Adipocyte (in vitro differentiated cells): ENCODE measurements at regions not wholly inside any gene's neighbourhood (a gene's known extent, or its start where the extent isn't known, plus 50 kb on each side); places are given as distances from the start of the nearest gene placed in this dataset.

Experiments
- DNase-seq: peaks from one replicate; pipeline ENCODE4 v3.0.0-alpha.2; 2015; ENCODE audit warnings: low read depth
- H3K27me3 ChIP-seq: replicated peaks from 2 replicates; pipeline ENCODE4 v1.7.0; 2013; ENCODE audit warnings: mild to moderate bottlenecking, low read length, moderate library complexity; ENCODE audit not compliant: control insufficient read depth, insufficient read depth
- H3K36me3 ChIP-seq: 2 replicates; pipeline ENCODE4 v1.7.0; 2013; ENCODE audit warnings: low read length, mild to moderate bottlenecking, moderate library complexity; ENCODE audit not compliant: control insufficient read depth, insufficient read depth, severe bottlenecking
- H3K4me1 ChIP-seq: 2 replicates; pipeline ENCODE4 v1.7.0; 2013; ENCODE audit warnings: mild to moderate bottlenecking, low read length, moderate library complexity; ENCODE audit not compliant: control insufficient read depth, insufficient read depth
- H3K4me3 ChIP-seq: 2 replicates; pipeline ENCODE4 v1.7.0; 2013; ENCODE audit warnings: mild to moderate bottlenecking, low read length, moderate library complexity
- H3K9ac ChIP-seq: 2 replicates; pipeline ENCODE4 v1.7.0; 2013; ENCODE audit warnings: mild to moderate bottlenecking, low read length, moderate library complexity
- H3K9me3 ChIP-seq: 2 replicates; pipeline ENCODE4 v1.7.0; 2013; ENCODE audit warnings: mild to moderate bottlenecking, low read length, moderate library complexity; ENCODE audit not compliant: control insufficient read depth

DNA sequence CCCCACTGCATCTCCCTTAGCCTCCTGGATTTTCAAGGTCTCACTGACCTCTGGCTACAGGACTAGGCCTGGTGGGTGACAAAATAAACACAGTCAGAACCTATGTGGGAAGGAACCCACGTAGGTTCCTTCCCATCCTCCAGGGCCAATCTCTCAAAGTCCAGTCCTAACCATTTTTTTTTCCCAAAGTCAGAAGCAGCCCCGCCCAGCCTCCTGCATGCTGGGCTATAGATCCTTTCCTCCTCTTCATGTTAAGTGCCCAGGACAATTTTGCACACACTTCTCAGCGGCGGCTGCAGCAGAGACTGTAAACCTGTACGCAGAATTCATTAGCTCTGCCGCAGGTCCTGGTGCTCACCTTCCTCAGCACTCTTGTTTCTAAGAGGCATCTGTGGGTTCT is 285.8 kb downstream of the NPIPA8 start:
- no peak overlapping the region for H3K4me3 ChIP-seq
- H3K9me3 ChIP-seq: no peaks in the 10 kb centered on the region
- no peak for DNase-seq
- no peaks in the 10 kb centered on the region for H3K4me1 ChIP-seq
- no peaks in the 10 kb centered on the region for H3K36me3 ChIP-seq
- no peak overlapping the region for H3K9ac ChIP-seq
- H3K27me3 ChIP-seq: no peaks in the 10 kb centered on the region

DNA sequence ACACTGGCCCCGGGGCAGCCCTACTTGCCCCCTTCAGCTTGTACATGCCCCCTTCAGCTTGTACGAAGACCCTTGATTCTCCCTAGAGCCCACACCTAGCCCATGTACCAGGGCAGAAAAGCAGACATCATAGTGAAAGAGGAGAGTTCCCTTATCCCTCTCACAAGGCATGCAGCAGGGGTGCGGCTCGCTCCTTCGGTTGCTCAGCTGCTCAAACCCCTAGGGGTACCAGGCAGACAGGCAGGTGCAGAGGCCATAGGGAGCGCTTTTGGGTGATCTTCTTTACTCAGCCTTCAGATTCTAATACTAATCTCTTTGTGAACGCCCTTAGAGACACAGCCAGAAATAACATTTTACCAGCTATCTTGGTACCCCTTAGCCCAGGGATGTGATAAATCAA is 286.3 kb downstream of the NPIPA8 start:
- no peaks in the 10 kb centered on the region for H3K27me3 ChIP-seq
- DNase-seq: no peak

GRCh38 chr16:18049547-18050133 is 286.9 kb downstream of the NPIPA8 start:
- H3K4me3 ChIP-seq: no peak overlapping the region
- H3K9ac ChIP-seq: no peak overlapping the region
- H3K36me3 ChIP-seq: no peaks in the 10 kb centered on the region
- H3K27me3 ChIP-seq: no peaks in the 10 kb centered on the region
- no peaks in the 10 kb centered on the region for H3K4me1 ChIP-seq
- no peaks in the 10 kb centered on the region for H3K9me3 ChIP-seq
- DNase-seq: no peak

More for the DNA sequence above, 286.3 kb downstream of the NPIPA8 start:
- Histone ChIP-seq H3K4me3 (no peak overlapping the region), H3K9me3 (no peaks in the 10 kb centered on the region), H3K36me3 (no peaks in the 10 kb centered on the region), H3K9ac (no peak overlapping the region), H3K4me1 (no peaks in the 10 kb centered on the region)

- Histone ChIP-seq H3K27me3 (no peaks in the 10 kb centered on the region), H3K4me1 (no peaks in the 10 kb centered on the region), H3K9me3 (no peaks in the 10 kb centered on the region), H3K4me3 (no peak overlapping the region), H3K36me3 (no peaks in the 10 kb centered on the region), H3K9ac (no peak overlapping the region)
- no peak for DNase-seq
Observed at GRCh38 chr16:18048853-18049546, 287.5 kb downstream of the NPIPA8 start.

GRCh38 chr16:18047761-18048160 is 288.8 kb downstream of the NPIPA8 start:
- H3K36me3 ChIP-seq: no peaks in the 10 kb centered on the region
- H3K4me3 ChIP-seq: no peak overlapping the region
- DNase-seq: no peak
- no peaks in the 10 kb centered on the region for H3K9me3 ChIP-seq
- no peaks in the 10 kb centered on the region for H3K4me1 ChIP-seq
- H3K9ac ChIP-seq: no peak overlapping the region
- H3K27me3 ChIP-seq: no peaks in the 10 kb centered on the region

DNA sequence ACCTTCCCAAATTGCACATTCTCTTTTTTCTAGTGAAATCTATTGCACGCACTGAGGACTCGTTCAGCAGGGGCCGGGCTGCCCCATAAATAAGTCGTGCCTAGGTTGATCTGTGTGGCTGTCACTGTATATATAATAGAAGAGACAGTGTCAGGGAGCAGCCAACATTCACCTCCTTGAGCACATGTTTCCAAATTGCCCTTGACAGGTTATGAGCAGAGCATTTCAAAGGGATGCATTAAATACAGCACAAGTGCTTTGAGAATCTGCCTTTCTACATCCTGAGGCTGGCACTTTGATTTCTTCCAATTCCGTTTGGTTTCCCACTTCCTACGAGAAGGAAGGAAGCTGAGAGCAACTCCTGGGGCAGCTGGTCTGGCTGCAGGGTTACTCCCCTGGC is 291.2 kb downstream of the NPIPA8 start:
- no peaks in the 10 kb centered on the region for H3K4me1 ChIP-seq
- no peak overlapping the region for H3K9ac ChIP-seq
- H3K27me3 ChIP-seq: no peaks in the 10 kb centered on the region
- no peaks in the 10 kb centered on the region for H3K9me3 ChIP-seq
- H3K36me3 ChIP-seq: no peaks in the 10 kb centered on the region
- no peak overlapping the region for H3K4me3 ChIP-seq
- no peak for DNase-seq

- Histone ChIP-seq H3K4me3 (no peak overlapping the region), H3K27me3 (no peaks in the 10 kb centered on the region), H3K4me1 (no peaks in the 10 kb centered on the region), H3K9ac (no peak overlapping the region), H3K9me3 (peaks cover 8% of the 10 kb centered on the region), H3K36me3 (no peaks in the 10 kb centered on the region)
- no peak for DNase-seq
Observed at GRCh38 chr16:18041864-18042834, 294.4 kb downstream of the NPIPA8 start.

- no peak for DNase-seq
- no peaks in the 10 kb centered on the region for H3K27me3 ChIP-seq
- H3K4me1 ChIP-seq: no peaks in the 10 kb centered on the region
- H3K4me3 ChIP-seq: no peak overlapping the region
- H3K9ac ChIP-seq: no peak overlapping the region
- H3K36me3 ChIP-seq: no peaks in the 10 kb centered on the region
- peaks cover 12% of the 10 kb centered on the region for H3K9me3 ChIP-seq
Observed at GRCh38 chr16:18039931-18040330, 296.6 kb downstream of the NPIPA8 start.

DNA sequence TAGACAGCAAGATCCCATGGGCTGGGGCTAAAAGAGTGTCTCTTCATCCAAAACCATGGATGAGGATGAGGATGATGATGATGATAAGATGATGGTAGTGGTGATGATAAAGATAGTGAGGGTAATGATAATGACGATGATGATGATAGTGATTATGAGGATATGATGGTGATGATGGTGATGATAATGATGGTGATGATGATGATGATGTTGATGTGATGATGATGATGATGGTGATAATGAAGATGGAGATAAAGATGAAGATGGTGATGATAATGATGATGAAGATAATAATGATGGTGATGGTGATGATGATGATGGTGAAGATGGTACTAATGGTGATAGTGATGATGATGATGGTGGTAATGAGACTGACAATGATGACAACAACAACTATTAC is 299.5 kb downstream of the NPIPA8 start:
- Histone ChIP-seq H3K27me3 (no peaks in the 10 kb centered on the region), H3K9ac (no peak overlapping the region), H3K4me1 (no peaks in the 10 kb centered on the region), H3K36me3 (no peaks in the 10 kb centered on the region), H3K9me3 (peaks cover 15% of the 10 kb centered on the region), H3K4me3 (no peak overlapping the region)
- DNase-seq: no peak

GRCh38 chr16:18024611-18025010 is 311.9 kb downstream of the NPIPA8 start:
- no peaks in the 10 kb centered on the region for H3K36me3 ChIP-seq
- no peaks in the 10 kb centered on the region for H3K4me1 ChIP-seq
- DNase-seq: no peak
- H3K9me3 ChIP-seq: peaks cover 4% of the 10 kb centered on the region
- no peak overlapping the region for H3K4me3 ChIP-seq
- H3K9ac ChIP-seq: no peak overlapping the region
- peaks cover 9% of the 10 kb centered on the region for H3K27me3 ChIP-seq

- Histone ChIP-seq H3K4me3 (no peak overlapping the region), H3K4me1 (no peaks in the 10 kb centered on the region), H3K27me3 (peaks cover 25% of the 10 kb centered on the region), H3K9me3 (peaks cover under 1% of the 10 kb centered on the region), H3K9ac (no peak overlapping the region), H3K36me3 (no peaks in the 10 kb centered on the region)
- DNase-seq: no peak
Observed at GRCh38 chr16:18018376-18018775, 318.2 kb downstream of the NPIPA8 start.
